Large intestine (tissue), 3 donors: ENCODE measurements at regions not wholly inside any gene's neighbourhood (a gene's known extent, or its start where the extent isn't known, plus 50 kb on each side); places are given as distances from the start of the nearest gene placed in this dataset.
"Not testable (repeated sequence)": the region's sequence is repeated elsewhere in the genome, so short reads cannot be mapped to it uniquely, and the experiment has no call there.

Source experiments
- DNase-seq, 2 donors: peaks; one replicate each; pipeline versions ENCODE4 v3.0.0 to v3.0.0-alpha.2; 2013
- H3K27ac ChIP-seq: one replicate; pipeline ENCODE4 v1.5.1; 2013; ENCODE audit warnings: low read length
- H3K27me3 ChIP-seq: 2 replicates; pipeline ENCODE4 v1.6.1; 2013; ENCODE audit warnings: low read length; ENCODE audit not compliant: control insufficient read depth, insufficient read depth
- H3K36me3 ChIP-seq: 2 replicates; pipeline ENCODE4 v1.6.1; 2013; ENCODE audit warnings: low read length; ENCODE audit not compliant: control insufficient read depth, insufficient read depth
- H3K4me1 ChIP-seq: one replicate; pipeline ENCODE4 v1.6.1; 2013; ENCODE audit warnings: low read length; ENCODE audit not compliant: control insufficient read depth, insufficient read depth
- H3K4me3 ChIP-seq: one replicate; pipeline ENCODE4 v1.5.1; 2013; ENCODE audit warnings: low read length
- H3K9me3 ChIP-seq: one replicate; pipeline ENCODE4 v1.6.1; 2013; ENCODE audit warnings: mild to moderate bottlenecking, low read depth, low read length, moderate library complexity; ENCODE audit not compliant: control insufficient read depth
- WGBS: methylation state at CpG from one replicate; pipeline ENCODE4 v1.1.5; 2013; ENCODE audit warnings: low lambda C conversion rate; ENCODE audit not compliant: insufficient coverage; 5-methylcytosine and 5-hydroxymethylcytosine counted together

DNA sequence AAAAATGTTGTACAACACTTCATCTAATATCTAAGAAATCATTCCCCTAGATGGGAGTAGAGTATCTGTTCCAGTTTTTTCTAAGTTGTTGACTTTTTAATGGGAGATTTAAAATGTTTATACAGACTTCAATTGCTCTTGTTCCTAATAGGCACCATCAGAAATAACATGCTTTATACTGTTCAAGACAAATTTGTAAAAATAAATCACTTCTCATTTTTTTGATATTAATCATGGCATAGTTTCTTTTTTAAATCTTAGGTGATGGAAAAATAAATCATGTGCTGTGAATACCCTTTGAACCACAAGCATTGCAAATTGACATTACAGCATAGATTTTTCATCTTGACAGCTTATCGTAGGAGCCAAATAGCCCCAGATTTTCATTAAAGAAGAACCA lies 473.5 kb upstream of the MGAT4C start:
- WGBS, result 80% methylated on average over 1 of the region's 1 CpG
- no peaks in the 10 kb centered on the region for H3K4me1 ChIP-seq
- no peak overlapping the region for H3K4me3 ChIP-seq
- H3K27me3 ChIP-seq, result no peaks in the 10 kb centered on the region
- no peak for DNase-seq
- no peaks in the 10 kb centered on the region for H3K36me3 ChIP-seq
- H3K9me3 ChIP-seq, result no peaks in the 10 kb centered on the region
- H3K27ac ChIP-seq, result no peak overlapping the region

DNA sequence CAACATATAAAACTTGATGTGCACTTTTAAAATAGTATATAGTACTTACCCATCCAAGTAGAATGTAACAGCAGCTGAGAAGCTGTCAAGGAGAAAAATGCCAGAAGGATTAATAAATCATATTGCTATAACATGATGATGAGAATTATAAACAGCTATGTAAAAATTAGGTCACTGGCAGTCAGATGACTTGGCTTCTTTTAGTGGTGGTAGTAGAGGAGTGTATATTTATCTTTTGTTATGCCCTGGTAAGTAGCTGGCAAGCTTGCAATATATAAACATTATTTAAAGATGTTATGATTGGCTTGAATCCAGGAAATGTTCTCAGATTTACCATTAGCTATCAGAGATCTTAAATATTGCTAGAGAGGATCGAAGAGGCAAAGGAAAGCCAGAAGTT lies 471.0 kb upstream of the MGAT4C start:
- no peaks in the 10 kb centered on the region for H3K36me3 ChIP-seq
- H3K4me3 ChIP-seq, result no peak overlapping the region
- no peaks in the 10 kb centered on the region for H3K4me1 ChIP-seq
- H3K9me3 ChIP-seq, result no peaks in the 10 kb centered on the region
- H3K27ac ChIP-seq, result no peak overlapping the region
- no peak for DNase-seq
- H3K27me3 ChIP-seq, result no peaks in the 10 kb centered on the region
- 78% methylated on average over 1 of the region's 1 CpG for WGBS

DNA sequence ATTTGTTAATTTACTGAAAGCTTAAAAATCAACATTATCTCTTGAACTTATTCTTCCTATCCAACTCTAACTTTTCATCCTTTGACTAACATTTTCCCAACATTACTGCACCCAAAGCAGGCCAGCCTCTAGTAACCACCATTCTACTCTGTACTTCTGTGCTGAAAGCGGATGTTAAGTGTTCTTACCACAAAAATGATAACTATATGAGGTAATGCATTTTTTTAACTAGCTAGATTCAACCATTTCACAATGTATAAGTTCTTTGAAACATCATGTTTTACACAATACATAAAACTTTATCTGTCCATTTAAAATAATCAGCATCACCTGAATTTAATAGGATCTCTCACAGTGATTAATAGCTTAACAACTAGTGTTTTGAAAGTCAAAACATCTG lies 468.5 kb upstream of the MGAT4C start:
- H3K4me3 ChIP-seq, result no peak overlapping the region
- H3K27ac ChIP-seq, result no peak overlapping the region
- H3K36me3 ChIP-seq, result no peaks in the 10 kb centered on the region

DNA sequence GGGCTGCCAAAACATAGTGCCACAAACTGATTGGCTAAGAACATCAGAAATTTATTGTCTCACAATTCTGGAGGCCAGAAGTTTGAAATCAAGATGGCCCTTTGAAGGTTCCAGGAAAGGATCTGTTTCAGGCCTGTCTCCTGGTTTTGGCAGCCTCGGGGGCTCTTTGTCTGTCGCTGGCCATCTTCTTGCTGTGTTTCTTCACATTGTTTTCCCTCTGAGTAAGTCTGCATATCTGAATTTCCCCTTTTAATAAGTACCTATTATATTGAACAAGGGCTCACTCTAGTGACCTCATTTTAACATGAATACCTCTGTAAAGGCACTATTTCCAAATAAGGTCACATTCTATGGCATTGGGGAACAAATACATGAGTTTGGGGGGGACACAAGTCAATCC lies 467.1 kb upstream of the MGAT4C start:
- Histone ChIP-seq H3K4me1 (no peaks in the 10 kb centered on the region), H3K9me3 (no peaks in the 10 kb centered on the region), H3K27me3 (no peaks in the 10 kb centered on the region), H3K36me3 (no peaks in the 10 kb centered on the region), H3K27ac (no peak overlapping the region), H3K4me3 (no peak overlapping the region)
- WGBS, result 80% methylated on average over 2 of the region's 2 CpGs
- DNase-seq, result no peak

More for the DNA sequence above, 468.5 kb upstream of the MGAT4C start:
- DNase-seq, result no peak
- Histone ChIP-seq H3K9me3 (no peaks in the 10 kb centered on the region), H3K4me1 (no peaks in the 10 kb centered on the region), H3K27me3 (no peaks in the 10 kb centered on the region)
- WGBS, result no CpG with 5 or more reads among the region's 1 CpG

DNA sequence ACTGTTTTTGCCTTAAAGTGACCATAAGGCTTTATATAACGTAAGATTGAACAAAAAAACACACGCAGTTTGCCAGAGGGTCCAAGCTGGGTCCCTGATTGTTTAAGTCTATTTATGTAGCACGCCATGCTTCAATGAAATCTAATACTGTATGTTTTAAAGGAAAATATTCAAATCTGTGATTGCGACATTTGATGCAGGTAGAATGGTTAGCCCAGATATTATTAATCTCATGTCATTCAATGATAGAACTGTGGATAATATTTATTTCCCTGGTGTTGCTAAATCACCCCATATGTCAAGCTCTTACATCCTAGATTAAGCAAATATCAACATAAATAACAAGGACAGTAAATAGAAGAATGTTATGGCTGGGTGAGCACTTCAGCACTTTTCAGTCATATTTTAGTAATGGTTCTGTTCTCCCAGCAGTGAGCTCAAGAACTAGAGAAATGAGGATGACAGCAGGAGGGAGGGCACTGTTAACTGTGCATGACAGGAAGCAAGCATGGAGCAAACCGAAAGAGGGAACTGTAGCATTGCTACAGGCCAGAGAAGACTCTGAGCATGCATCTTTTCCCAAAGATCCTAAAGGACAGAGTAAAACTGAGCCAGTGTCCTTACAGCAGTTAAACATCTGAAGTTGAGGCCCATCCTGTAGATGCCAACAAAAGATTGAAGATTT lies 465.7 kb upstream of the MGAT4C start:
- Histone ChIP-seq H3K4me3 (no peak overlapping the region), H3K27me3 (no peaks in the 10 kb centered on the region), H3K27ac (no peak overlapping the region), H3K4me1 (no peaks in the 10 kb centered on the region), H3K9me3 (no peaks in the 10 kb centered on the region), H3K36me3 (no peaks in the 10 kb centered on the region)
- 90% methylated on average over 2 of the region's 5 CpGs for WGBS
- no peak for DNase-seq

DNA sequence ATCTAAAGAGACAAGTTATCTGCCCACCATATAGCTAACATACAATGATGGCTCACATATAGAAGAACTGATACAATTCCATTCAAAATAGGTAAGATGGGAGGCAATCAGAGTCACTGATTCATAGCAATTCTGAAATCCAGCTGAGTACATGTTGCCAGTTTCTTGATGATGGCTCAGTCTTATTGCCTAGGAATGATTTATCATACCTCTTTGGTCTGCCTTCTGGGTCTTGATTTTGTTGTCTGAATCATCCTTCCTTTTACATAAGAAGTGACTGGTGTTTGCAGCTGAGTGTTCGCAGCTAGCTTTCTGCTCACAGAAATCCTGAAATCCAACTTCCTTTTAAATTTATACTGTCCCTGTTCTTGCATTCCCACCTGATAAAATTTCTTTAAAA lies 463.2 kb upstream of the MGAT4C start:
- 80% methylated on average over 1 of the region's 1 CpG for WGBS
- Histone ChIP-seq H3K27me3 (no peaks in the 10 kb centered on the region), H3K4me1 (no peaks in the 10 kb centered on the region), H3K27ac (no peak overlapping the region), H3K9me3 (no peaks in the 10 kb centered on the region), H3K36me3 (no peaks in the 10 kb centered on the region), H3K4me3 (no peak overlapping the region)
- DNase-seq, result no peak

DNA sequence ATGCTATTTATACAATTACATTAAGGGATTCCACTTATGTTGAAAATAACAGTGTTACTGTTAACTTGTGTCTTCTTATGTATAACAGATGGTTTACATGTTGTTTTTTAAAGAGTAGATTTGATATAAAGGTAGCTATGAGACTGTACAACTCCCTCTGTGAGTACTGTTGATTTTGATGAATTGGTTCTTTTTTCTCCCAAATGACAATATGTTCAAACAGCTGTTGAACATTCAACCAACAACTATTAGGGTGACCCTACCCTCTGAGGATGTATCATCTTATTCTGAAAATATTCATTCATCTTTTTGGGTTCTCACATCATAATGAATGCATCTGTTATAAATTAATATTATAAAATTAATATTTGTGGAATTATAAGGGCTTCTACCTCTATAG lies 456.9 kb upstream of the MGAT4C start:
- Histone ChIP-seq H3K4me3 (no peak overlapping the region), H3K4me1 (no peaks in the 10 kb centered on the region), H3K27ac (no peak overlapping the region), H3K27me3 (no peaks in the 10 kb centered on the region), H3K9me3 (no peaks in the 10 kb centered on the region), H3K36me3 (no peaks in the 10 kb centered on the region)
- DNase-seq, result no peak

DNA sequence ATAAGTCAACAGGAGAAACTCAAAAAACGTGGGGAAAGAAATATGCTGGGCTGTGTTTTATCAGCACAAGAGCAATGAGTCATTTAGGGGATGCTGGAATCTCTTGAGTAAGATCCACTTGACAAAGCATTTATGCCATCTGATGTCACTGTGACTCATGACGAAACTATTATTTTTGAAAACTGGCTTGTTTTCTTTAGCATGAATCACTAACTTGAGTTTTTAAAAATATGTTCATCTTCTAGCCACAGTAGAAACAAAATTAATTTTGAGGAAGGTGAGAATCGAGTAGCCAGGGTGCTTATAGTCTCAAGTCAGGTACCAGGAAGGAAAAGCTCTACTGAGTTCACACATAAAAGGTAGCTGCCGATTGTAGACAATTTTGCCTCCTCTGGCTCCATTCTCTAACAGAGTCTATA lies 456.2 kb upstream of the MGAT4C start:
- H3K27ac ChIP-seq, result no peak overlapping the region

DNA sequence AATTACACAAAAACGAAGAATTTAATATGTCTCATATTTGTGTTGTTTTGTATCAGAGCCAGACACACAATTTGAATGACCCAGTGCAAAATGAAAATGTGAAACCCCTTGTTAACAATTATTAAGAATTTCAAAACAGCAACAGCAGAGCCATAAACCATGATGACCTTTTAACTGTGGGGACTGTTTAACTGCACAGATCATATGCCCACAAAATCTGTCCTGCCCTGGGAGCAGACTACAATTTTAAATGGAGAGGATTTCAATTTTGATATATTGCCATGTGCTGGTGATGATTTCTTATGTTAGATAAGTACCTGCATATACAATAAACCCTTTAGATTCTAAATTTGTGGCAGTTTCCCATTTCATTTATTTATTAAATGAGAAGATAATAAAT lies 455.5 kb upstream of the MGAT4C start:
- 60% methylated on average over 1 of the region's 1 CpG for WGBS
- Histone ChIP-seq H3K27ac (no peak overlapping the region), H3K4me3 (no peak overlapping the region), H3K4me1 (no peaks in the 10 kb centered on the region), H3K9me3 (no peaks in the 10 kb centered on the region), H3K27me3 (no peaks in the 10 kb centered on the region), H3K36me3 (no peaks in the 10 kb centered on the region)
- DNase-seq, result no peak

More for the DNA sequence above, 456.2 kb upstream of the MGAT4C start:
- WGBS, result no CpG with 5 or more reads among the region's 4 CpGs
- H3K27me3 ChIP-seq, result no peaks in the 10 kb centered on the region
- no peak for DNase-seq
- H3K9me3 ChIP-seq, result no peaks in the 10 kb centered on the region
- no peak overlapping the region for H3K4me3 ChIP-seq
- no peaks in the 10 kb centered on the region for H3K36me3 ChIP-seq
- no peaks in the 10 kb centered on the region for H3K4me1 ChIP-seq

DNA sequence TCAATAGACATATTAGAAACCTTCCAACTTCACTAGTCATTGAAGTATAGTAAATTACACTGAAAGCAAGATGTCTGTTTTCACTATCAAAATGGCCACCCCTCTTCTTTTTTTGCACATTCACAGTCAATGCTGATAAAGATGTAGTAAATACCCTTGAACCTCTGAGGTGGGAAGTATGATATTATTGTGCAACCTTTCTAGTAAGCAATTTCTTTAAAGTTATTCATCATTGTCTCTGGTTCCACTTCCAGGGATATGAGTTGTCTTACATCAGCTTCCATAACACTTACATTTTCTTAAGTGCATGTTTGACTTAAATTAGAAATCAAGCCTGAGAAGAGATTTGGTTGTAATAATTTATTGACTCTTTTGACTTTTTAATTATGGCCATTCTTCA lies 453.9 kb upstream of the MGAT4C start:
- H3K27ac ChIP-seq, result no peak overlapping the region
- H3K4me1 ChIP-seq, result no peaks in the 10 kb centered on the region

DNA sequence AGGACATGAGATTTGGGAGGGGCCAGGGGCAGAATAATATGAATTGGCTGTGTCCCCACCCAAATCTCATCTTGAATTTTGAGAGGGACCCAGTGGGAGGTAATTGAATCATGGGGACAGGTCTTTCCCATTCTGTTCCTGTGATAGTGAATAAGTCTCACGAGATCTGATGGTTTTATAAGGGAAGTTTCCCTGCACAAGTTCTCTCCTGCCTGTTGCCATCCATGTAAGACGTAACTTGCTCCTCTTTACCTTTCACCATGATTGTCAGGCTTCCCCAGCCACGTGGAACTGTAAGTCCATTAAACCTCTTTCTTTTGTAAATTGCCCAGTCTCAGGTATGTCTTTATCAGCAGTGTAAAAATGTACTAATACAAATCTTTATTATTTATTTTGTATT lies 452.8 kb upstream of the MGAT4C start:
- 100% methylated on average over 1 of the region's 3 CpGs for WGBS
- H3K36me3 ChIP-seq, H3K27me3 ChIP-seq, H3K9me3 ChIP-seq, H3K4me3 ChIP-seq, DNase-seq, H3K27ac ChIP-seq, H3K4me1 ChIP-seq: not testable (repeated sequence)

More for the DNA sequence above, 453.9 kb upstream of the MGAT4C start:
- H3K36me3 ChIP-seq, result no peaks in the 10 kb centered on the region
- no peaks in the 10 kb centered on the region for H3K9me3 ChIP-seq
- no peak for DNase-seq
- H3K27me3 ChIP-seq, result no peaks in the 10 kb centered on the region
- H3K4me3 ChIP-seq, result no peak overlapping the region
